Medulla oblongata (tissue), 1 donor: ENCODE measurements at regions not wholly inside any gene's neighbourhood (a gene's known extent, or its start where the extent isn't known, plus 50 kb on each side); places are given as distances from the start of the nearest gene placed in this dataset.
"Not testable (repeated sequence)": the region's sequence is repeated elsewhere in the genome, so short reads cannot be mapped to it uniquely, and the experiment has no call there.

Experiments used
- DNase-seq: peaks from one replicate; pipeline ENCODE4 v3.0.0-alpha.2; 2015; ENCODE audit errors: extremely low spot score

DNA sequence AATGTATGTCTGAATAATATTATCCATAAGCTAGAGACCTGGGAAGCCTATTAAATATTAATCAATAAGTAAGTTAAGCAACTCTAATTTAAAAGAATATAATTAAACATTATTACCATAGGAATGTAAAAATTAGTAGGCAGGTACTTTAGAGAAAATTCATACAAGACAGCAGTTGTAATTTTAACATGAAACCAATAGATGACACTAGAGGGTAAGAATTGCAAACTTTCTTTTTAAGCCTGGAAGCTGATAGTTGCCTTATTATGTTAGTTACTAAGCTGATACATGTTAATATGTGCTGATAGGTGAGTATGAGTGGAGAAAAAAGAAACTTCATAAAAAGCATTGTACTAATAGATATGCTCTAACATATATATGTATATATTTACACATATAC lies 1157.4 kb downstream of the FAM133A start:
- DNase-seq = peak; percentile 3

DNA sequence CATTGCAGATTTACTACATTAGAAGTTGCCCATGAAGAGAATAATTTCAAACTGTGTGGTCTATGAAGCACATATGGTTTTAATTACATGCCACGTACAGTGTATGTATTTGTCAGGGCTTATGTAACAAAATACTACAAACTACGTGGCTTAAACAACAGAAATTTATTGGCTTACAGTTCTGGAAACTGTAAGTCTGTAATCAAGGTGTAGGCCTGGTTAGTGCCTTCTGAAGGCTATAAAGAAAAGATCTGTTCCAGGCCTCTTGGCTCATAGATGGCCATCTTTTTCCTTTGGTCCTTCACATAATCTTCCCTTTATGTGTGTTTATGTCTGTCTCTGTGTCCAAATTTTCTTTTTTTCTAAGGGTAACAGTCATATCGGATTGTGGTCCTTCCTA lies 1160.2 kb downstream of the FAM133A start:
- DNase-seq = no peak

DNA sequence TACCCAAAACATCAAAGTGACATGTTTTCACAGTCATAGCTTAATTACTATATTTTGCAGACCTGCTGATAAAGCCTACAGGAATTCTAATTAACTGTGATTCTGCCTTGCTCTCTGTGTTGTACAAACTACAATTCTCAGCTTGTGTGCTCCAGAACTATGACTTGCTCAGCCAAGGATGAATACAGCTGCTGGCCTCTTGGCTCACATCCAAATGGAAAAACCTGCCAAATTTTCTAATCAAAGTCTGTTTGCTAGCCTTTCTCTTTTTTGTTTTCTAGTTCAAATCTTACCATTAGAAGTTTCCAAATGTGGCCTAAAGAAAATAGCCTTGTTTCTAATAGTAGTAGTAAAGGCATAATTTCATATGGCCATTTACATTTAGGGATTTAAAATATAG lies 1176.8 kb downstream of the FAM133A start:
- DNase-seq = peak; percentile 3

DNA sequence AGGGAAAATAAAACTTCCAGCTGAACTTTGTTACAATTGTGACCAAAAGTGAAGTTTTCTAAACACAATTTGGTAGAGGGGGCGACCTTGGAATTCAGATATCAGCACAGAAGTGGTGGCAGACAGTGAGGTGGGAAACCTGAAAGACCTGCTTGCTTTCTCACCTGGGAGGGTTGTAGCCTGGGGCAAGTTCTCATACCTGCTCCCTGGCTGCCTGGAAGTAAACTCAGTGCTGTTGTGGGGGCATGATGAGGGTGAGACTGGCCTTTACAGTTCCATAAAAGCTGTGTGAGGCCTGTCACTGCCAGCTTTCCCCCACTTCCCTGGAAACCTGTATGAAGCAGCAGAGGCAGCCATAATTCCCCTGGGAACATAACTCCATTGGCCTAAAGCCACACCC lies 1180.2 kb downstream of the FAM133A start:
- DNase-seq = no peak

- not testable (repeated sequence) for DNase-seq
These were observed 1188.5 kb downstream of the FAM133A start for GRCh38 chrX:94862470-94862869.

GRCh38 chrX:94871640-94872039 lies 1197.6 kb downstream of the FAM133A start:
- no peak for DNase-seq

DNA sequence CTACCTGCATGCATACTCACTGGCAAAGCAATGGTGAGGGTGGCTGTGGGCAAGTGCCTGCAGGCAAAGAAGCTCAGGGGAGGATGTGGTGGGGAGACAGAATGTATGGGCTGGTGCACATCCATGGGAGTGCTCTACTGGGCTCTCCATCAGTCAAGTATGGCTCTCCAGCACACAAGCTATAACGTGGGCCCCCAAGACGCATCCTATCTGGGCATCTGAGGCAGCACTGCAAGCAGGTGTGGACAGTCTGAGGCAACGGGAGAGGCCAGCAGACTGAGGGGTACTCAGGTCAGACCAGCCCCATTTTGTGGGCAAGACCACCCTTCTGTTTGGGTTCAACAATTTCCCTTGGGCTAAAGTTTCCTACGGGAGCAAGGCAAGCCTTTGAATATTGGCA lies 1227.8 kb downstream of the FAM133A start:
- DNase-seq = no peak

DNA sequence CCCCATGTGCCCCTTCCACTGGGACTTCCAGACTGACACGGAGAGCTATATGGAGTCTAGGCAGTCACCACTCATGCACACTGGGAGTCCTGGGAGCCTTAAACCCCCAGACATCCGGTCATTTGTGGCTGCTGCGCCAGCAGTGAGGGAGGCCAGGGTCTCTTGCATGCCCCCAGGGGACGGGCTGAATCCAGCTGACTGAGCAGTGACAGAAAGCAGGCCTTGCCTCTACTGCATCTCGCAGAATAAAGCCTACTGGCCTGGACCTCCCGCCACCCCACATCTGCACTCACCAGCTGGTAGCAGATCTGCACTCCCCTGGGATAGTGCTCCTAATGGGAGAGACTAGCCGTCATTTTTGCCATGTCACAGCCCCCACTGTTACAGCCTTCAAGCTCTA lies 1234.2 kb downstream of the FAM133A start:
- DNase-seq = no peak

DNA sequence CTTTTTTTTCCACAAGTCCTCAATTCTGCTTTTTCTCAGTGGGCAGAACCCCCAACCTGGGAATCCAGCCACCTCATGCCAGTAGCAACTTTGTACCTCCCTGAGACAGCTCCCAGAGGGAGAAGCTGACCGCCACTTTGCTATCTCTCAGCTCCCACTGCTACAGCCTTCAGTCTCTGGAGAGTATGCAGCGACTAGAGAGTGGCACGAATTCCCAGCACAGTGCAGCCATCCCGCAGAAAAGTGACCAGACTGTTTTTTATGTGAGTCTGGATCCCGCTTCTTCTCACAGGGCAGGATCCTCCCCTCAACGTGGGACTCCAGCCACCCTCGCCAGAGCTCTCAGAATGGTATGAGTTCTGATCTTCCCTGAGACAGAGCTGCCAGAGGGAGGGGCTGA lies 1234.6 kb downstream of the FAM133A start:
- no peak for DNase-seq

DNA sequence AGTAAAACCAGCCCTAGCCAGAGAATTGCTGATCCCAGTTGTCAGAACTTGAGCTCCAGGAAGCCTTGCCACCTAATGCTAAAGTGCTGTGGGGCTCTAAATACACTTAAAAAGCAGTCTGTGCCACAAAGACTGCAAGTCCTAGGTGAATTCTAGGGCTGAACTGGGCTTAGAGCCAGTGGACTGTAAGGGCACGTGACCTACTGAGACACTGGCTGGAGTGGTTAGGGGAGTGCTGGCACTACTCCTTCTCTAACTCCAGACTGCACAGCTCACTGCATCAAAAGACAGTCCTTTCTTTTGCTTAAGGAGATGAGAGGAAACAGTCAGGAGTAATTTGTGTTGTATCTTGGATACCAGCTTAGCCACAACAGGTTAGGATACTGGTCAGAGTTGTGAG lies 1240.2 kb downstream of the FAM133A start:
- DNase-seq = no peak

DNA sequence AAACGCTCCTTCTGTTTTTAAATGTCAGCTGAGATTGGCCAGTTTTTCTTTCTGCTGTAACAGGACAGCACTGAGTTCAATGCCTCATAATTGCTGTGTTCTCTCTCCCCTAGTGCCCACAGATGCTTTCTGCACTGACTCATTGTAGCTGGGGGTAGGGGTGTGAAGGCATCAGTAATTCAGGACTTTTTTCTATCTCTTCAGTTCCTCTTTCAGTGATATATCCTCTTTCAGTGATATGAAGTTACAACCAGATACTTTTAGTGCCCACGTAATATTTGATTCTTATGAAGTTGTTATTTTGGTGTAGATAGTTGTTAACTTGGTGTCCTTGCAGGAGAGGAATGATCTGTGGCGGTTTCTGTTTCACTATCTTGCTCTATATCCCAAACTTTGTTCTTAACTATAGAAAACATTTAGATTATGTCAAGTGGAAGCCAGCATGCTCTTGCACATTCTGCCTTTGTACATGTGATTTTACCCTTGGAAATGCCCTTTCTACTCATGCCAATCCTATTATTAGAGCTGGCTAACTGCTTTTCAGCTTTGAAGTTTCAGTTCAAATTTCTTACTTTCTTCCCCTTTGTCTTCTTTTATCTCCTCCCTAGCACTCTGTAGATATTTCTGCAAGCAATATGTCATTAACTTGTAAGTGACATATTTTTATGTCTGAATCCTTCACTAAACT lies 1258.4 kb downstream of the FAM133A start:
- DNase-seq = no peak

GRCh38 chrX:94936722-94937121 lies 1262.7 kb downstream of the FAM133A start:
- no peak for DNase-seq

GRCh38 chrX:94937491-94937890 lies 1263.5 kb downstream of the FAM133A start:
- DNase-seq = no peak

GRCh38 chrX:94942603-94943002 lies 1268.6 kb downstream of the FAM133A start:
- DNase-seq = no peak

DNA sequence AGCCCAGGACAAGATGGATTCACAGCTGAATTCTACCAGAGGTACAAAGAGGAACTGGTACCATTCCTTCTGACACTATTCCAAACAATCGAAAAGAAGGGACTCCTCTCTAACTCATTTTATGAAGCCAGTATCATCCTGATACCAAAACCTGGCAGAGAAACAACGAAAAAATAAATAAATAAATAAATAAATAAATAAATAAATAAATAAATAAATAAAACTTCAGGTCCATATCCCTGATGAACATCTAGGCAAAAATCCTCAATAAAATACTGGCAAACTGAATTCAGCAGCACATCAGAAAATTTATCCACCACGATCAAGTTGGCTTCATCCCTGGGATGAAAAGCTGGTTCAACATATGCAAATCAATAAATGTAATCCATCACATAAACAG lies 1272.1 kb downstream of the FAM133A start:
- not testable (repeated sequence) for DNase-seq

- no peak for DNase-seq
These were observed 1287.7 kb downstream of the FAM133A start for GRCh38 chrX:94961730-94962129.

DNA sequence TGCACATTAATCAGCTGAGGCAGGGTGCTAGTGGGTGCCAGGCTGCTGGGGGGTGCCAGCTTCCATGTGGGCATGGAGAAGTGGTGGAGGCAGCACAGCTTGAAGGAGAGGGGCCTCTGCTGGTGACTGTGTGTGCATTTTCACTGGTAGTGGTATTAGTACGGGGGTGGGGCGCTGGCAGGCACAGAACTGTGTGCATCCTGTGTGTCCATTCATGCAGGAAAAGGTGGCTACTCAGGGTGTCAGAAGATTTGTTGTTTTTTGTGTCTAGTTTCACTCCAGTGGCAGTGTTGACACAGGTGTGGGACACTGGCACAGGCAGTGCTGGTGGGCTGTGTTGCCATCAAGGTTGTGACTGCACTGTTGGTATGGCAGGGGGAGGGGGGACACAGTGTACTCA lies 1303.6 kb downstream of the FAM133A start:
- no peak for DNase-seq

DNA sequence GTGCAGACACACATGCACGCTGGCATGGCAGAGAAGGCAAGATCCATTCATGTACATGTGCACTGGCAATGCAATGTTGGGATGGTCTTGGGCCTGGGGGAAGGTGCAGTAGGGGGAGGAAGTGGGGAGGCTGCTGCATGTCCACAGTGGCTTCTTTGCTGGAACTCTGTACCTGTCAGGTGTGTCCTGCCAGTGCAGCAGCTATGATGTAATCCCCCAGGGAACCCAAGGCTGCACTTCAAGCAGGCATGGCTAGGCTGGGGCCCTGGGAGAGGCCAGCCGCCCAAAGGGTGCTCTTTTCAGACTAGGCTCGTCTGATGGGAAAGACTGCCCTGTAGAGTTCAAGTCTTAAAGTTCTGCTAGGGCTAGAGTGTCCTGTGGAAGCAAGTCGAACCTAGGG lies 1304.0 kb downstream of the FAM133A start:
- DNase-seq = no peak
